RWPE1 (cell line): ENCODE measurements at regions not wholly inside any gene's neighbourhood (a gene's known extent, or its start where the extent isn't known, plus 50 kb on each side); places are given as distances from the start of the nearest gene placed in this dataset.
A peak's percentile ranks its signal among the peaks of the same experiment; 100 is the strongest.

ENCODE experiments used
- CTCF ChIA-PET: fragments of 350-600 bp; sonication (Branson Sonifier 250); formaldehyde crosslinking; extraction: SDS; loops from one replicate; lab custom pipeline; 2021; lab: Yijun Ruan, JAX
- POLR2A ChIA-PET: fragments of 400-600 bp; formaldehyde crosslinking; extraction: SDS; loops from one replicate; lab custom pipeline; 2020; ENCODE audit warnings: antibody characterized with exemption; ENCODE audit not compliant: low non-redundant PET; lab: Yijun Ruan, JAX
- DNase-seq: peaks from one replicate; pipeline ENCODE4 v3.0.0; 2012; ENCODE audit warnings: low spot score
- H3K27ac ChIP-seq: fragments of 450-650 bp; 2 replicates; pipeline ENCODE4 v1.5.1; 2017
- CTCF ChIP-seq: fragments of 450-650 bp; conservative IDR thresholded peaks from 2 replicates; pipeline ENCODE4 v1.5.1; 2017; ENCODE audit warnings: low read depth, mild to moderate bottlenecking

DNA sequence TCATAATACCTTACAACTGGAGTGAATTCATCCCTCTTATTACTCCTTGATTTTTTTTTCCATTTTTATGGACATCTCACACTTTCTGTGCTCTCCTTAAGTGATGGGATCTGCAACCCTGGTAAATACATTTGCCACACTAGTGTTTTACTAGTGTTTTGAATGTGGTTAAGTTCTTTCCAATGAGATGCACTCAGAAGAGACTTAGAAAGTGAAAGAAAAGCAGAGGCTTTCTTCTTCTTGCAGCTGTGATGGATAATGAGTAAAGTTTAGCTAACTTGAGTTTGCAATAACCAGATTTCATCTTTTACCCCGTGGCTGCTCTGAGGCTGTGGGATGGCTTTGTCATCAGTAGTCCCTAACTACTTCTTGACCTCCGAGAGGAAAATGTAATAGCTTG, 1248.4 kb downstream of the NSUN3 start:
- POLR2A ChIA-PET = no interaction called here
- CTCF ChIA-PET = interaction anchor here (0.7 kb wide), 1 partner anchor 16 kb away, joined by 5 read pairs; no protein-coding TSS in a partner anchor
- no peak overlapping the region for H3K27ac ChIP-seq

DNA sequence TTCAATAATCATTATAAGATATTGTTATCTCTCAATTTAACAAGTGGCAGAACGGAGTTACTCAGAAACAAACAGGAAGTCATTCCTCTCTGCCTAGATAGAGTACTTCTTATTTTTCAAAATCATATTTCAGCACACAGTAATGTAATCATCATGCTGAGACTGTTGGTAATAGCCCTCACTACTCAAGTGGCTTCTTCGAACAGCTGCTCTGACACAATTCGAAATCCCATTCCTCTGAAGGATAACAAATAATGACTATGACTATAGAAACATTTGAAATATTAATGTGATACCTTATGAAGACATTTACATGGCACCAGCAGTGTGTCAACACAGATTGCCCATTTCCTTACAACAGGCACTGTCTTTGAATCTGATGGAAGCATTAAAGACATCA, 1249.8 kb downstream of the NSUN3 start:
- TF ChIP-seq CTCF = no peak
- ChIA-PET POLR2A (no interaction called here), CTCF (no interaction called here)
- no peak for DNase-seq
- no peak overlapping the region for H3K27ac ChIP-seq

More for the DNA sequence above, 1248.4 kb downstream of the NSUN3 start:
- no peak for TF ChIP-seq CTCF
- DNase-seq = no peak

GRCh38 chr3:95319921-95320494, 1257.1 kb downstream of the NSUN3 start:
- ChIA-PET POLR2A (no interaction called here), CTCF (no interaction called here)
- no peak for DNase-seq
- H3K27ac ChIP-seq = no peak overlapping the region
- TF ChIP-seq CTCF = no peak

GRCh38 chr3:95327478-95327877, 1264.6 kb downstream of the NSUN3 start:
- CTCF ChIA-PET = no interaction called here

GRCh38 chr3:95333826-95334225, 1271.0 kb downstream of the NSUN3 start:
- ChIA-PET CTCF (no interaction called here), POLR2A (no interaction called here)
- DNase-seq = peak; percentile 8

More at GRCh38 chr3:95327478-95327877, 1264.6 kb downstream of the NSUN3 start:
- no peak for TF ChIP-seq CTCF
- H3K27ac ChIP-seq = no peak overlapping the region
- POLR2A ChIA-PET = no interaction called here
- DNase-seq = no peak

DNA sequence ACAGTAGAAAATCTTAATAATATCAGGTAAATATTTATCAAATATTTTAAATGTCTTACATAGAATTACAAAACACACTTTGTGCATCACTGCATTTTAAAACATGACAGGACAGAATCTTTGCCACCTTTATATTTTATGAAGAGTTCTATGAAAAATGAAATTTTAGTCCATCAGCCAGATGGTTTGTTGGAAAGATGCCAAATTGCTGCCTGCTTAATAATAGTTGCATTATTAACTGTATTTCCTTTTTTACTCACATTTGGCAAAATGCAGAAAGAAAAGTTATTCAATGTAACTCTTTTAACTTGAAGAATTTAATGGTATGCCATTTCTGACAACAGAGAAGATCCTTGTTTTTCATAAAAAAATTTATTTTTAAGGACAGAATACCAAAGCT, 1271.6 kb downstream of the NSUN3 start:
- ChIA-PET POLR2A (no interaction called here), CTCF (no interaction called here)
- DNase-seq = no peak
- H3K27ac ChIP-seq = no peak overlapping the region
- TF ChIP-seq CTCF = no peak

More at GRCh38 chr3:95333826-95334225, 1271.0 kb downstream of the NSUN3 start:
- no peak for TF ChIP-seq CTCF
- H3K27ac ChIP-seq = no peak overlapping the region
